ENCODE measurements at regions not wholly inside any gene's neighbourhood (a gene's known extent, or its start where the extent isn't known, plus 50 kb on each side); places are given as distances from the start of the nearest gene placed in this dataset.

DNA sequence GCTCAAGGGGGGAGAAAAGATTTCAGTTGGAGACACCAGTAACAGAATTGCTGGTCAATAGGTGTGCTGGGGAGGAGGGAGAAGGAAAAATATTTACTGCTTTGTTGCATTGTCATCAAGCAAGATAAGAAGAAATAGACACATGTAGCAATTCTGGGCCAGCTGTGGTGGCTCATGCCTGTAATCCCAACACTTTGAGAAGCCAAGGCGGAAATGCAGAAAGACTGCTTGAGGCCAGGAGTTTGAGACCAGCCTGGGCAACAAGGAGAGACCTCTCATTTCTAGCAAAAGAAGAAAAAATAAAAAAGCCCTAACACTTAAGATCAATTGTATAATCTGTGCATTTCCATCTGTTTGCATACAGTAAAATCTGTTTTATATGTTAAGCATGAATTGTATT is 126.6 kb downstream of the ZFP64 start:
- TF ChIP-seq CTCF (IDR thresholded peaks at IDR 0.05; ENCODE audit: low read length) (no peak), EZH2 (IDR thresholded peaks at IDR 0.05; ENCODE audit: borderline replicate concordance, low read length) (no peak)

All from OCI-LY1 (cell line).